K562 (cell line): ENCODE measurements at regions not wholly inside any gene's neighbourhood (a gene's known extent, or its start where the extent isn't known, plus 50 kb on each side); places are given as distances from the start of the nearest gene placed in this dataset.

ENCODE experiments used
- ATAC-seq: fragments of 200-7000 bp; cut with Tn5 transposase; 3 replicates; pipeline ENCODE4 v1.9.1; 2020; ENCODE audit warnings: moderate library complexity
- BruUV-seq: library from RNA; stranded (reverse); fragments of 400-500 nt; replicated peaks from 2 replicates; lab custom pipeline; 2021; lab: Mats Ljungman, UMichigan
- CTCF ChIA-PET: fragments of 300-600 bp; formaldehyde crosslinking; extraction: SDS; loops from one replicate; lab custom pipeline; 2021; ENCODE audit warnings: low intra/inter-chr PET ratio; lab: Yijun Ruan, JAX
- POLR2A ChIA-PET: fragments of 300-600, 350-650 bp; sonication (Branson Sonifier 250); formaldehyde crosslinking; extraction: SDS; loops from one replicate; lab custom pipeline; 2021; ENCODE audit warnings: antibody characterized with exemption, inconsistent platforms; lab: Yijun Ruan, JAX
- DNase-seq, 4 experiments: peaks; one replicate each; pipeline versions ENCODE4 v3.0.0 to v3.0.0-alpha.2; 2011 to 2018; ENCODE audit warnings: low spot score in 3 of 4, mixed read lengths in 3 of 4; ENCODE audit errors: extremely low read depth in 1 of 4
- FAIRE-seq: peaks from 2 replicates; lab custom pipeline; 2011; peaks lifted over from hg19 to GRCh38; lab: Jason Lieb, UNC
- H2AFZ ChIP-seq: 2 replicates; pipeline ENCODE4 v1.6.0; 2011; ENCODE audit warnings: low read depth, low read length, control low read depth, inconsistent platforms
- H3K27ac ChIP-seq: fragments of 200-600 bp; 3 replicates; pipeline ENCODE4 v1.8.0; 2011; ENCODE audit warnings: low read depth, mild to moderate bottlenecking, control low read depth, inconsistent platforms, low read length, moderate library complexity, mixed read lengths; ENCODE audit errors: extremely low read depth
- H3K27me3 ChIP-seq, 2 experiments: fragments of 300-600 bp in 1 of 2; 2 replicates in 1 of 2; 3 replicates in 1 of 2; pipeline versions ENCODE4 v1.6.0 to v1.8.0; 2011; ENCODE audit warnings: inconsistent platforms in 2 of 2, low read length in 2 of 2, mild to moderate bottlenecking in 1 of 2, mixed read lengths in 1 of 2, moderate library complexity in 1 of 2; ENCODE audit not compliant: control insufficient read depth in 2 of 2, insufficient read depth in 2 of 2
- H3K36me3 ChIP-seq: fragments of 300-600 bp; 3 replicates; pipeline ENCODE4 v1.8.0; 2011; ENCODE audit warnings: mild to moderate bottlenecking, low read length, inconsistent platforms; ENCODE audit not compliant: control insufficient read depth, insufficient read depth
- H3K4me1 ChIP-seq, 2 experiments: fragments of 200-600 bp in 1 of 2; replicated peaks in 1 of 2; 2 replicates in 1 of 2; 3 replicates in 1 of 2; pipeline versions ENCODE4 v1.5.1 to v1.8.0; 2011; ENCODE audit warnings: inconsistent platforms in 2 of 2, low read length in 2 of 2, mild to moderate bottlenecking in 1 of 2, mixed read lengths in 1 of 2, moderate library complexity in 1 of 2; ENCODE audit not compliant: control insufficient read depth in 2 of 2, insufficient read depth in 2 of 2
- H3K4me2 ChIP-seq: 2 replicates; pipeline ENCODE4 v1.6.1; 2011; ENCODE audit warnings: low read length, control low read depth, inconsistent platforms, mixed read lengths; ENCODE audit not compliant: insufficient read depth
- H3K4me3 ChIP-seq: fragments of 200-600 bp; sonication (generic), shearing (Covaris generic); 2 replicates; pipeline ENCODE4 v1.5.1; 2016; ENCODE audit warnings: control low read depth, inconsistent platforms
- H3K79me2 ChIP-seq: fragments of 200-600 bp; 3 replicates; pipeline ENCODE4 v1.8.0; 2011; ENCODE audit warnings: low read length, inconsistent platforms; ENCODE audit not compliant: control insufficient read depth, insufficient read depth
- H3K9ac ChIP-seq, 2 experiments: 2 replicates each; pipeline versions ENCODE4 v1.6.0 to v1.6.1; 2011; ENCODE audit warnings: low read depth in 2 of 2, low read length in 2 of 2, control low read depth in 1 of 2, inconsistent platforms in 1 of 2, mild to moderate bottlenecking in 1 of 2, mixed read lengths in 1 of 2; ENCODE audit not compliant: insufficient read depth in 1 of 2
- H3K9me1 ChIP-seq: one replicate; pipeline ENCODE4 v1.6.0; 2011; ENCODE audit warnings: inconsistent platforms, mild to moderate bottlenecking, low read length, moderate library complexity; ENCODE audit not compliant: control insufficient read depth, insufficient read depth
- H3K9me3 ChIP-seq: replicated peaks from 2 replicates; pipeline ENCODE4 v1.5.1; 2011; ENCODE audit warnings: low read depth, low read length, inconsistent platforms; ENCODE audit not compliant: control insufficient read depth, insufficient read depth
- H4K20me1 ChIP-seq: replicated peaks from 2 replicates; pipeline ENCODE4 v1.6.1; 2011; ENCODE audit warnings: low read length, inconsistent platforms, mixed read lengths; ENCODE audit not compliant: control insufficient read depth, insufficient read depth
- ARID2 ChIP-seq: fragments of 450-650 bp; IDR thresholded peaks from 2 replicates; pipeline ENCODE4 v1.6.1; 2017; ENCODE audit warnings: antibody characterized with exemption, mild to moderate bottlenecking
- ATF7 ChIP-seq: fragments of 450-650 bp; IDR thresholded peaks from 2 replicates; pipeline ENCODE4 v1.7.1; 2014; ENCODE audit warnings: mild to moderate bottlenecking, moderate library complexity
- BCL6 ChIP-seq: fragments of 250-450 bp; sonication (Bioruptor Pico); IDR thresholded peaks from 2 replicates; pipeline ENCODE4 v1.4.0; 2020
- BCOR ChIP-seq: fragments of 450-650 bp; IDR thresholded peaks from 2 replicates; pipeline ENCODE4 v1.6.1; 2016
- CCAR2 ChIP-seq: fragments of 200-400 bp; formaldehyde crosslinking; IDR thresholded peaks from 2 replicates; pipeline ENCODE4 v1.6.1; 2017; ENCODE audit warnings: mild to moderate bottlenecking, low read depth, low read length
- FOXP1 ChIP-seq: sonication (generic); formaldehyde crosslinking; IDR thresholded peaks from 2 replicates; pipeline ENCODE4 v1.8.0; 2022; ENCODE audit warnings: mild to moderate bottlenecking, missing genetic modification reagents
- MAFF ChIP-seq: IDR thresholded peaks from 2 replicates; pipeline ENCODE4 v1.6.1; 2012; ENCODE audit warnings: low read length, improper control_type of control experiment
- MTA1 ChIP-seq: fragments of 450-650 bp; IDR thresholded peaks from 2 replicates; pipeline ENCODE4 v1.6.1; 2017; ENCODE audit warnings: borderline replicate concordance
- NFIC ChIP-seq: fragments of 450-650 bp; IDR thresholded peaks from 2 replicates; pipeline ENCODE4 v1.6.1; 2017; ENCODE audit warnings: mild to moderate bottlenecking, inconsistent platforms
- OTX1 ChIP-seq: fragments of 450-650 bp; formaldehyde crosslinking; IDR thresholded peaks from 2 replicates; pipeline ENCODE4 v1.4.0; 2022; ENCODE audit warnings: mild to moderate bottlenecking
- TCF7 ChIP-seq: sonication (generic); IDR thresholded peaks from 2 replicates; pipeline ENCODE4 v1.6.1; 2016; ENCODE audit warnings: antibody characterized with exemption, borderline replicate concordance
- U2AF1 ChIP-seq: fragments of 200-400 bp; formaldehyde crosslinking; optimal IDR thresholded peaks from 2 replicates; pipeline ENCODE3; 2017; ENCODE audit warnings: mild to moderate bottlenecking, low read depth, low read length, moderate library complexity
- ZNF12 ChIP-seq: sonication (generic); formaldehyde crosslinking; IDR thresholded peaks from 2 replicates; pipeline ENCODE4 v1.4.0; 2020; ENCODE audit warnings: mild to moderate bottlenecking, missing genetic modification reagents
- ZNF764 ChIP-seq: fragments of 250-450 bp; sonication (Bioruptor Pico); IDR thresholded peaks from 2 replicates; pipeline ENCODE4 v1.4.0; 2020; ENCODE audit warnings: low read depth, mild to moderate bottlenecking, moderate library complexity
- WGBS: fragments of 100-300 bp; shearing (Covaris generic); methylation state at CpG from one replicate; pipeline ENCODE4 v1.1.6; 2016; ENCODE audit warnings: low coverage, mixed read lengths; ENCODE audit not compliant: insufficient coverage; ENCODE audit errors: missing lambda C conversion rate; 5-methylcytosine and 5-hydroxymethylcytosine counted together
- in situ Hi-C: fragments of 300-500 bp; cut with MboI; formaldehyde crosslinking; loops from 4 replicates; pipeline ENCODE4 v1.15.0; 2018; ENCODE audit warnings: inconsistent platforms, mixed read lengths
- intact Hi-C: fragments of 100-400 bp; cut with micrococcal nuclease; formaldehyde crosslinking; loops from 2 replicates; pipeline ENCODE4 v1.14.2; 2022
- TF ChIP-seq, protein P1 (sequence below): fragments of 250-450 bp; sonication (Bioruptor Pico); IDR thresholded peaks from 2 replicates; pipeline ENCODE4 v1.8.0; 2022; ENCODE audit warnings: inconsistent platforms, mild to moderate bottlenecking, moderate library complexity, borderline replicate concordance
- TF ChIP-seq, protein P2 (sequence below): fragments of 450-650 bp; IDR thresholded peaks from 2 replicates; pipeline ENCODE4 v1.6.1; 2017; ENCODE audit warnings: antibody characterized with exemption, mild to moderate bottlenecking
- TF ChIP-seq, protein P3 (sequence below): fragments of 200-800 bp; sonication (Bioruptor generic); IDR thresholded peaks from 2 replicates; pipeline ENCODE4 v1.6.1; 2017; ENCODE audit warnings: missing genetic modification characterization, missing compliant biosample characterization

DNA sequence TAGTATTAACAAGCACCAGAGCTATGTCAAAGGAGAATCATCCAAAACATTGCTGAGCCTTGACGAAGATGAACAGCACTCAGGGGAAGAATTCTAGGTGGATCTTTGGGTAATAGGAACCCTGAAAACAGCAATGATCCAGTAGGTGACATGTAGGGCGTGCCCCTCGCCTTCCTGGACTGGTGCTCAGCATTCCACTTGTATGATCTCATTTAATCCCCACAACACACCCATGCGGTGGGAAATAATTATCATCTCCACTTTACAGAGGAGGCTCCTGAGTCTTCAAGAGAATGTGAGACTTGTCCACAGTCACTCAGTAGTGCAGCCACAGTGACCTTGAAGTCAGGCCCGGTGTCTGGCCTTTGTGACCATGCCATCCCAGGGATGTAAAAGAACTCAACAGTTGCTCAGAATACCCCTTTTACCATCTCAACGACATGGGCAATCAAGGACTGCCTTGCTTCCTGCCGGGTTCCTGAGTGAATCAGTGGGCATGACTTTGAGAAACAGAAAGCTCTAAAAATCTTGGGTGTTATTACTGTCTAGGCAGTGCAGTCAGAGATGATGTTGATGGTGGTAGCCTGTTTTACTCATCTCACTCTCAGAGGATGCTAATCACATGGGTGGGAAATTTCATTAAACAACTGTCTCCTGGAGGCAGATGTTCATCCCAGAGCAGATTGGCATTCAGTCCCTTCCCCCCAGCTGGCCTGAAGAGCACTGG lies 161.6 kb downstream of the BCL11A start:
- H4K20me1 ChIP-seq = no peaks in the 10 kb centered on the region; the same call in 1 of the 2 replicates
- ChIA-PET POLR2A (no interaction called here), CTCF (no interaction called here)
- no peak for DNase-seq
- no TSS peak for BruUV-seq
- no peak overlapping the region for H3K4me3 ChIP-seq
- H2AFZ ChIP-seq = no peak overlapping the region
- no peak for FAIRE-seq
- intact Hi-C loops (no loop called here), in situ Hi-C loops (no loop called here)
- no peak for ATAC-seq
- H3K36me3 ChIP-seq = no peaks in the 10 kb centered on the region
- H3K9me1 ChIP-seq = no peaks in the 10 kb centered on the region
- no peaks in the 10 kb centered on the region for H3K9me3 ChIP-seq
- no peaks in the 10 kb centered on the region for H3K4me1 ChIP-seq
- no peak overlapping the region for H3K4me2 ChIP-seq
- no peak overlapping the region for H3K9ac ChIP-seq
- H3K27ac ChIP-seq = no peak overlapping the region
- H3K27me3 ChIP-seq = peaks cover 3 to 9% of the 10 kb centered on the region in 2 experiments
- H3K79me2 ChIP-seq = no peaks in the 10 kb centered on the region
- under 1% methylated on average over 7 of the region's 7 CpGs for WGBS
- TF ChIP-seq ATF7 = no peak
- no peak for TF ChIP-seq NFIC
- no peak for TF ChIP-seq ZNF764 (CRISPR knock-in tag)
- no peak for TF ChIP-seq MAFF
- TF ChIP-seq, protein P1, sequence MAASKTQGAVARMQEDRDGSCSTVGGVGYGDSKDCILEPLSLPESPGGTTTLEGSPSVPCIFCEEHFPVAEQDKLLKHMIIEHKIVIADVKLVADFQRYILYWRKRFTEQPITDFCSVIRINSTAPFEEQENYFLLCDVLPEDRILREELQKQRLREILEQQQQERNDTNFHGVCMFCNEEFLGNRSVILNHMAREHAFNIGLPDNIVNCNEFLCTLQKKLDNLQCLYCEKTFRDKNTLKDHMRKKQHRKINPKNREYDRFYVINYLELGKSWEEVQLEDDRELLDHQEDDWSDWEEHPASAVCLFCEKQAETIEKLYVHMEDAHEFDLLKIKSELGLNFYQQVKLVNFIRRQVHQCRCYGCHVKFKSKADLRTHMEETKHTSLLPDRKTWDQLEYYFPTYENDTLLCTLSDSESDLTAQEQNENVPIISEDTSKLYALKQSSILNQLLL (CRISPR knock-in tag) = no peak
- no peak for TF ChIP-seq BCL6
- TF ChIP-seq TCF7 = no peak
- TF ChIP-seq, protein P2, sequence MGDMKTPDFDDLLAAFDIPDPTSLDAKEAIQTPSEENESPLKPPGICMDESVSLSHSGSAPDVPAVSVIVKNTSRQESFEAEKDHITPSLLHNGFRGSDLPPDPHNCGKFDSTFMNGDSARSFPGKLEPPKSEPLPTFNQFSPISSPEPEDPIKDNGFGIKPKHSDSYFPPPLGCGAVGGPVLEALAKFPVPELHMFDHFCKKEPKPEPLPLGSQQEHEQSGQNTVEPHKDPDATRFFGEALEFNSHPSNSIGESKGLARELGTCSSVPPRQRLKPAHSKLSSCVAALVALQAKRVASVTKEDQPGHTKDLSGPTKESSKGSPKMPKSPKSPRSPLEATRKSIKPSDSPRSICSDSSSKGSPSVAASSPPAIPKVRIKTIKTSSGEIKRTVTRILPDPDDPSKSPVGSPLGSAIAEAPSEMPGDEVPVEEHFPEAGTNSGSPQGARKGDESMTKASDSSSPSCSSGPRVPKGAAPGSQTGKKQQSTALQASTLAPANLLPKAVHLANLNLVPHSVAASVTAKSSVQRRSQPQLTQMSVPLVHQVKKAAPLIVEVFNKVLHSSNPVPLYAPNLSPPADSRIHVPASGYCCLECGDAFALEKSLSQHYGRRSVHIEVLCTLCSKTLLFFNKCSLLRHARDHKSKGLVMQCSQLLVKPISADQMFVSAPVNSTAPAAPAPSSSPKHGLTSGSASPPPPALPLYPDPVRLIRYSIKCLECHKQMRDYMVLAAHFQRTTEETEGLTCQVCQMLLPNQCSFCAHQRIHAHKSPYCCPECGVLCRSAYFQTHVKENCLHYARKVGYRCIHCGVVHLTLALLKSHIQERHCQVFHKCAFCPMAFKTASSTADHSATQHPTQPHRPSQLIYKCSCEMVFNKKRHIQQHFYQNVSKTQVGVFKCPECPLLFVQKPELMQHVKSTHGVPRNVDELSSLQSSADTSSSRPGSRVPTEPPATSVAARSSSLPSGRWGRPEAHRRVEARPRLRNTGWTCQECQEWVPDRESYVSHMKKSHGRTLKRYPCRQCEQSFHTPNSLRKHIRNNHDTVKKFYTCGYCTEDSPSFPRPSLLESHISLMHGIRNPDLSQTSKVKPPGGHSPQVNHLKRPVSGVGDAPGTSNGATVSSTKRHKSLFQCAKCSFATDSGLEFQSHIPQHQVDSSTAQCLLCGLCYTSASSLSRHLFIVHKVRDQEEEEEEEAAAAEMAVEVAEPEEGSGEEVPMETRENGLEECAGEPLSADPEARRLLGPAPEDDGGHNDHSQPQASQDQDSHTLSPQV = no peak
- TF ChIP-seq BCOR = no peak
- no peak for TF ChIP-seq ARID2
- no peak for TF ChIP-seq OTX1 (CRISPR knock-in tag)
- TF ChIP-seq FOXP1 (CRISPR knock-in tag) = no peak
- TF ChIP-seq ZNF12 = no peak
- TF ChIP-seq, protein P3, sequence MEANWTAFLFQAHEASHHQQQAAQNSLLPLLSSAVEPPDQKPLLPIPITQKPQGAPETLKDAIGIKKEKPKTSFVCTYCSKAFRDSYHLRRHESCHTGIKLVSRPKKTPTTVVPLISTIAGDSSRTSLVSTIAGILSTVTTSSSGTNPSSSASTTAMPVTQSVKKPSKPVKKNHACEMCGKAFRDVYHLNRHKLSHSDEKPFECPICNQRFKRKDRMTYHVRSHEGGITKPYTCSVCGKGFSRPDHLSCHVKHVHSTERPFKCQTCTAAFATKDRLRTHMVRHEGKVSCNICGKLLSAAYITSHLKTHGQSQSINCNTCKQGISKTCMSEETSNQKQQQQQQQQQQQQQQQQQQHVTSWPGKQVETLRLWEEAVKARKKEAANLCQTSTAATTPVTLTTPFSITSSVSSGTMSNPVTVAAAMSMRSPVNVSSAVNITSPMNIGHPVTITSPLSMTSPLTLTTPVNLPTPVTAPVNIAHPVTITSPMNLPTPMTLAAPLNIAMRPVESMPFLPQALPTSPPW (CRISPR knock-in tag) = no peak
- no peak for TF ChIP-seq MTA1
- TF ChIP-seq U2AF1 = no peak
- TF ChIP-seq CCAR2 = no peak
